H1 (cell line): ENCODE measurements at regions not wholly inside any gene's neighbourhood (a gene's known extent, or its start where the extent isn't known, plus 50 kb on each side); places are given as distances from the start of the nearest gene placed in this dataset.

Experiments used
- CTCF ChIA-PET: fragments of 300-600 bp; sonication (Branson Sonifier 250); formaldehyde crosslinking; loops from one replicate; lab custom pipeline; 2021; ENCODE audit not compliant: partially characterized antibody; lab: Charles Lee
- POLR2A ChIA-PET: fragments of 300-600 bp; sonication (Branson Sonifier 250); formaldehyde crosslinking; loops from one replicate; lab custom pipeline; 2021; ENCODE audit warnings: inconsistent platforms; ENCODE audit not compliant: partially characterized antibody; lab: Charles Lee
- DNase-seq, 2 experiments: peaks; one replicate each; pipeline versions ENCODE4 v3.0.0 to v3.0.0-alpha.2; 2010 to 2022; ENCODE audit warnings: low spot score in 2 of 2, low read depth in 1 of 2, mixed read lengths in 1 of 2
- FAIRE-seq: peaks from 2 replicates; lab custom pipeline; 2011; peaks lifted over from hg19 to GRCh38; lab: Jason Lieb, UNC
- H2AFZ ChIP-seq: 2 replicates; pipeline ENCODE4 v1.8.1; 2012; ENCODE audit warnings: low read length, inconsistent platforms
- H2AK5ac ChIP-seq: 2 replicates; pipeline ENCODE4 v1.6.1; 2013; ENCODE audit warnings: low read depth, low read length
- H2BK120ac ChIP-seq: replicated peaks from 2 replicates; pipeline ENCODE3; 2013; ENCODE audit warnings: low read depth, low read length, inconsistent platforms
- H2BK12ac ChIP-seq: 2 replicates; pipeline ENCODE4 v1.6.1; 2013; ENCODE audit warnings: low read depth, low read length
- H2BK15ac ChIP-seq: 2 replicates; pipeline ENCODE4 v1.6.1; 2013; ENCODE audit warnings: low read length
- H2BK20ac ChIP-seq: 2 replicates; pipeline ENCODE4 v1.6.1; 2013; ENCODE audit warnings: low read length
- H2BK5ac ChIP-seq: 2 replicates; pipeline ENCODE4 v1.6.1; 2013; ENCODE audit warnings: low read depth, low read length
- H3K14ac ChIP-seq: 2 replicates; pipeline ENCODE4 v1.6.1; 2013; ENCODE audit warnings: inconsistent platforms; ENCODE audit not compliant: insufficient read length
- H3K18ac ChIP-seq: 2 replicates; pipeline ENCODE4 v1.6.1; 2013; ENCODE audit warnings: low read length; ENCODE audit errors: extremely low read depth
- H3K23ac ChIP-seq: 2 replicates; pipeline ENCODE4 v1.6.1; 2013; ENCODE audit warnings: inconsistent platforms; ENCODE audit not compliant: insufficient read length
- H3K23me2 ChIP-seq: 2 replicates; pipeline ENCODE4 v1.6.1; 2013; ENCODE audit warnings: low read depth, low read length
- H3K27ac ChIP-seq: 2 replicates; pipeline ENCODE4 v1.6.1; 2011; ENCODE audit warnings: low read depth, low read length, inconsistent platforms
- H3K27me3 ChIP-seq, 4 experiments: replicated peaks in 1 of 4; 1 replicate in 1 of 4; 2 replicates in 3 of 4; pipeline versions ENCODE4 v1.6.1 to v1.8.1; 2011 to 2013; ENCODE audit warnings: low read length in 3 of 4, mild to moderate bottlenecking in 3 of 4, inconsistent platforms in 2 of 4, mixed read lengths in 2 of 4, moderate library complexity in 1 of 4; ENCODE audit not compliant: control insufficient read depth in 3 of 4, insufficient read depth in 3 of 4; ENCODE audit errors: extremely low read depth in 1 of 4
- H3K36me3 ChIP-seq, 4 experiments: 2 replicates each; pipeline versions ENCODE4 v1.6.1 to v1.8.1; 2011 to 2013; ENCODE audit warnings: mild to moderate bottlenecking in 4 of 4, low read length in 3 of 4, moderate library complexity in 2 of 4, control low read depth in 1 of 4, inconsistent platforms in 1 of 4; ENCODE audit not compliant: insufficient read depth in 4 of 4, control insufficient read depth in 2 of 4
- H3K4ac ChIP-seq: replicated peaks from 2 replicates; pipeline ENCODE3; 2013; ENCODE audit warnings: low read length, low read depth, mixed read lengths, inconsistent platforms; ENCODE audit not compliant: insufficient read length
- H3K4me1 ChIP-seq, 4 experiments: replicated peaks in 1 of 4; 1 replicate in 1 of 4; 2 replicates in 3 of 4; pipeline versions ENCODE4 v1.6.1 to v1.8.1; 2011 to 2013; ENCODE audit warnings: low read length in 3 of 4, inconsistent platforms in 2 of 4, mixed read lengths in 1 of 4; ENCODE audit not compliant: insufficient read depth in 4 of 4, control insufficient read depth in 3 of 4
- H3K4me2 ChIP-seq, 2 experiments: 2 replicates each; pipeline versions ENCODE4 v1.6.1 to v1.8.1; 2011 to 2013; ENCODE audit warnings: low read depth in 2 of 2, low read length in 2 of 2, control low read depth in 1 of 2, inconsistent platforms in 1 of 2, mild to moderate bottlenecking in 1 of 2; ENCODE audit not compliant: insufficient read depth in 1 of 2
- H3K4me3 ChIP-seq, 4 experiments: fragments of 200-600, 300-600 bp in 1 of 4; sonication (generic), shearing (Covaris generic), sonication (Bioruptor Twin) in 1 of 4; 2 replicates each; pipeline versions ENCODE4 v1.5.1 to v1.8.1; 2011 to 2016; ENCODE audit warnings: low read length in 4 of 4, low read depth in 3 of 4, control low read depth in 2 of 4, inconsistent platforms in 2 of 4, mild to moderate bottlenecking in 2 of 4, mixed read lengths in 1 of 4, moderate library complexity in 1 of 4; ENCODE audit not compliant: insufficient read depth in 2 of 4; ENCODE audit errors: extremely low read depth in 1 of 4
- H3K56ac ChIP-seq: replicated peaks from 2 replicates; pipeline ENCODE3; 2013; ENCODE audit warnings: low read depth, mild to moderate bottlenecking, mixed read lengths, low read length, inconsistent platforms; ENCODE audit not compliant: insufficient read length
- H3K79me1 ChIP-seq: 2 replicates; pipeline ENCODE4 v1.6.1; 2013; ENCODE audit warnings: low read depth, low read length, control low read depth
- H3K79me2 ChIP-seq, 2 experiments: 2 replicates each; pipeline versions ENCODE4 v1.6.1 to v1.8.1; 2012 to 2013; ENCODE audit warnings: low read length in 2 of 2, mild to moderate bottlenecking in 2 of 2, inconsistent platforms in 1 of 2; ENCODE audit not compliant: insufficient read depth in 2 of 2, control insufficient read depth in 1 of 2
- H3K9ac ChIP-seq, 4 experiments: replicated peaks in 1 of 4; 1 replicate in 1 of 4; 2 replicates in 3 of 4; pipeline versions ENCODE4 v1.6.1 to v1.8.1; 2011 to 2013; ENCODE audit warnings: low read depth in 3 of 4, low read length in 3 of 4, control low read depth in 2 of 4, mild to moderate bottlenecking in 2 of 4, moderate library complexity in 2 of 4, inconsistent platforms in 1 of 4; ENCODE audit errors: extremely low read depth in 1 of 4
- H3K9me3 ChIP-seq, 2 experiments: 2 replicates each; pipeline versions ENCODE4 v1.6.1 to v1.8.1; 2012 to 2013; ENCODE audit warnings: mild to moderate bottlenecking in 2 of 2, moderate library complexity in 2 of 2, control low read depth in 1 of 2, inconsistent platforms in 1 of 2, low read depth in 1 of 2, low read length in 1 of 2, mixed read lengths in 1 of 2; ENCODE audit not compliant: insufficient read depth in 2 of 2
- H4K20me1 ChIP-seq, 2 experiments: replicated peaks in 1 of 2; 2 replicates each; pipeline versions ENCODE3 to v1.8.1; 2011 to 2013; ENCODE audit warnings: inconsistent platforms in 2 of 2, low read length in 2 of 2, mild to moderate bottlenecking in 1 of 2; ENCODE audit not compliant: insufficient read depth in 2 of 2, control insufficient read depth in 1 of 2
- H4K5ac ChIP-seq: 2 replicates; pipeline ENCODE4 v1.6.1; 2013; ENCODE audit warnings: low read length, low read depth, mixed read lengths, inconsistent platforms; ENCODE audit not compliant: insufficient read length
- H4K8ac ChIP-seq: 2 replicates; pipeline ENCODE4 v1.8.0; 2013; ENCODE audit warnings: mild to moderate bottlenecking, moderate library complexity, low read length, inconsistent platforms; ENCODE audit not compliant: insufficient read depth; ENCODE audit errors: extremely low read depth
- H4K91ac ChIP-seq: replicated peaks from 2 replicates; pipeline ENCODE3; 2013; ENCODE audit warnings: low read length, mixed read lengths, inconsistent platforms; ENCODE audit not compliant: insufficient read length
- CHD2 ChIP-seq: IDR thresholded peaks from 2 replicates; pipeline ENCODE4 v1.6.1; 2012; ENCODE audit warnings: low read length, improper control_type of control experiment
- EP300 ChIP-seq, 2 experiments: IDR thresholded peaks; 1 replicate in 1 of 2; 2 replicates in 1 of 2; pipeline ENCODE4 v1.6.1; 2011 to 2012; ENCODE audit warnings: low read depth in 2 of 2, low read length in 2 of 2, mild to moderate bottlenecking in 2 of 2, borderline replicate concordance in 1 of 2, inconsistent platforms in 1 of 2, moderate library complexity in 1 of 2
- EZH2 ChIP-seq: fragments of 200-600 bp; sonication (generic); IDR thresholded peaks from 2 replicates; pipeline ENCODE4 v1.7.1; 2012; ENCODE audit warnings: low read depth, mild to moderate bottlenecking, moderate library complexity, low read length, inconsistent platforms; ENCODE audit not compliant: severe bottlenecking
- HDAC2 ChIP-seq, 2 experiments: fragments of 300-600 bp in 1 of 2; sonication (generic) in 1 of 2; IDR thresholded peaks; 2 replicates each; pipeline ENCODE4 v1.6.1; 2011 to 2012; ENCODE audit warnings: low read depth in 2 of 2, low read length in 2 of 2, mild to moderate bottlenecking in 2 of 2, moderate library complexity in 2 of 2, borderline replicate concordance in 1 of 2, inconsistent platforms in 1 of 2
- RAD21 ChIP-seq, 2 experiments: IDR thresholded peaks in 1 of 2; conservative IDR thresholded peaks in 1 of 2; 2 replicates each; pipeline ENCODE4 v1.6.1; 2011; ENCODE audit warnings: low read depth in 2 of 2, low read length in 2 of 2, improper control_type of control experiment in 1 of 2, inconsistent platforms in 1 of 2, mild to moderate bottlenecking in 1 of 2, moderate library complexity in 1 of 2
- RFX5 ChIP-seq: IDR thresholded peaks from 2 replicates; pipeline ENCODE4 v1.6.1; 2011; ENCODE audit warnings: low read depth, low read length, improper control_type of control experiment, borderline replicate concordance
- RXRA ChIP-seq: IDR thresholded peaks from 2 replicates; pipeline ENCODE4 v1.6.1; 2011; ENCODE audit warnings: low read depth, mild to moderate bottlenecking, low read length, moderate library complexity; ENCODE audit not compliant: insufficient read depth
- TAF7 ChIP-seq: optimal IDR thresholded peaks from 2 replicates; pipeline ENCODE3; 2011; ENCODE audit warnings: low read depth, mild to moderate bottlenecking, inconsistent platforms, low read length, moderate library complexity, borderline replicate concordance
- WGBS, 2 experiments: shearing (Covaris generic) in 1 of 2; methylation state at CpG; one replicate each; pipeline versions ENCODE4 v1.1.6 to v1.1.7; 2013 to 2015; ENCODE audit warnings: low lambda C conversion rate in 2 of 2, mixed read lengths in 2 of 2, inconsistent platforms in 1 of 2, low coverage in 1 of 2, missing lambda C conversion rate in 1 of 2; ENCODE audit not compliant: insufficient replicate concordance in 2 of 2, insufficient coverage in 1 of 2, insufficient read length in 1 of 2; ENCODE audit errors: extremely low coverage in 1 of 2, missing lambda C conversion rate in 1 of 2; 5-methylcytosine and 5-hydroxymethylcytosine counted together
- TF ChIP-seq, protein P1 (sequence below): IDR thresholded peaks from 2 replicates; pipeline ENCODE4 v1.6.1; 2011; ENCODE audit warnings: low read depth, mild to moderate bottlenecking, low read length; ENCODE audit not compliant: insufficient read depth
- TF ChIP-seq, protein P2 (sequence below), 3 experiments: IDR thresholded peaks; 1 replicate in 2 of 3; 2 replicates in 1 of 3; pipeline versions ENCODE4 v1.5.1 to v1.6.1; 2011; ENCODE audit warnings: low read length in 3 of 3, mild to moderate bottlenecking in 3 of 3, inconsistent platforms in 2 of 3, low read depth in 1 of 3, moderate library complexity in 1 of 3; ENCODE audit not compliant: insufficient read depth in 1 of 3; ENCODE audit errors: control extremely low read depth in 1 of 3

DNA sequence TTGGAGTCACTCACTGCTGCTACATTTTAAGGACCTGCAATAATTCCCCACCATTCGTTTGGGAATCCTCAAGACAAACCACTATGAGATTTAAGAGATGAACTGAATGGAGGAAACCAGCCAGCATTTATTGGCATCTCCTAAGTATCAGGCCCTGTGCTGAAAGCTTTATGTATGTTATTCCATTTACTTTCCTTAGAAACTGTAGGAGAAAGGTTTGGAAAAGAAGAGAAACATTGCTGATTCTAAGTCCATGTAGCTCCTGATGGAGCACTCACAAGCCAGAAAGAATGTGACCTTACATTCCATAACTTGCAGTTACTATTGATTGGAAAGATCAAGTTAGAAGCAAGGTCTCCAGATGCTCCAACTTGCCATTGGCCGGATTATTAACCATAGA lies 267.4 kb downstream of the GAS1 start:
- no peak overlapping the region for H3K4me2 ChIP-seq
- no peak overlapping the region for H3K18ac ChIP-seq
- H3K56ac ChIP-seq = no peak overlapping the region
- no peaks in the 10 kb centered on the region for H3K4me1 ChIP-seq
- no peaks in the 10 kb centered on the region for H3K9me3 ChIP-seq
- H4K20me1 ChIP-seq = no peaks in the 10 kb centered on the region
- H3K27me3 ChIP-seq = no peaks in the 10 kb centered on the region
- no peak overlapping the region for H2AFZ ChIP-seq
- no peak for FAIRE-seq
- no peaks in the 10 kb centered on the region for H3K36me3 ChIP-seq
- no peak overlapping the region for H2BK5ac ChIP-seq
- no peak overlapping the region for H3K23ac ChIP-seq
- no peak overlapping the region for H4K91ac ChIP-seq
- H4K8ac ChIP-seq = no peak overlapping the region
- no peaks in the 10 kb centered on the region for H3K79me1 ChIP-seq
- H3K14ac ChIP-seq = no peak overlapping the region
- no peak overlapping the region for H2BK120ac ChIP-seq
- no peaks in the 10 kb centered on the region for H3K23me2 ChIP-seq
- no peaks in the 10 kb centered on the region for H3K79me2 ChIP-seq
- ChIA-PET CTCF (interaction anchor here (1.0 to 1.4 kb wide), 2 partner anchors 17 to 122 kb away, joined by 3 read pairs; no protein-coding TSS in a partner anchor), POLR2A (no interaction called here)
- H2AK5ac ChIP-seq = no peak overlapping the region
- WGBS, 2 experiments = 88% methylated on average over 2 of the region's 2 CpGs; no CpG with 5 or more reads in 1 of the 2 experiments
- no peak overlapping the region for H3K9ac ChIP-seq
- H2BK15ac ChIP-seq = no peak overlapping the region
- H2BK20ac ChIP-seq = no peak overlapping the region
- no peak for DNase-seq
- no peak overlapping the region for H2BK12ac ChIP-seq
- H3K4me3 ChIP-seq = no peak overlapping the region
- no peak overlapping the region for H4K5ac ChIP-seq
- H3K27ac ChIP-seq = no peak overlapping the region
- H3K4ac ChIP-seq = no peak overlapping the region
- TF ChIP-seq, protein P1, sequence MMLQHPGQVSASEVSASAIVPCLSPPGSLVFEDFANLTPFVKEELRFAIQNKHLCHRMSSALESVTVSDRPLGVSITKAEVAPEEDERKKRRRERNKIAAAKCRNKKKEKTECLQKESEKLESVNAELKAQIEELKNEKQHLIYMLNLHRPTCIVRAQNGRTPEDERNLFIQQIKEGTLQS = no peak
- TF ChIP-seq RFX5 = no peak
- no peak for TF ChIP-seq TAF7
- TF ChIP-seq, protein P2, sequence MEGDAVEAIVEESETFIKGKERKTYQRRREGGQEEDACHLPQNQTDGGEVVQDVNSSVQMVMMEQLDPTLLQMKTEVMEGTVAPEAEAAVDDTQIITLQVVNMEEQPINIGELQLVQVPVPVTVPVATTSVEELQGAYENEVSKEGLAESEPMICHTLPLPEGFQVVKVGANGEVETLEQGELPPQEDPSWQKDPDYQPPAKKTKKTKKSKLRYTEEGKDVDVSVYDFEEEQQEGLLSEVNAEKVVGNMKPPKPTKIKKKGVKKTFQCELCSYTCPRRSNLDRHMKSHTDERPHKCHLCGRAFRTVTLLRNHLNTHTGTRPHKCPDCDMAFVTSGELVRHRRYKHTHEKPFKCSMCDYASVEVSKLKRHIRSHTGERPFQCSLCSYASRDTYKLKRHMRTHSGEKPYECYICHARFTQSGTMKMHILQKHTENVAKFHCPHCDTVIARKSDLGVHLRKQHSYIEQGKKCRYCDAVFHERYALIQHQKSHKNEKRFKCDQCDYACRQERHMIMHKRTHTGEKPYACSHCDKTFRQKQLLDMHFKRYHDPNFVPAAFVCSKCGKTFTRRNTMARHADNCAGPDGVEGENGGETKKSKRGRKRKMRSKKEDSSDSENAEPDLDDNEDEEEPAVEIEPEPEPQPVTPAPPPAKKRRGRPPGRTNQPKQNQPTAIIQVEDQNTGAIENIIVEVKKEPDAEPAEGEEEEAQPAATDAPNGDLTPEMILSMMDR (IDR thresholded peaks at IDR 0.05; ENCODE audit: control extremely low read depth in 1 of 3, insufficient read depth in 1 of 3, low read depth in 1 of 3, low read length in 3 of 3) = no peak
- no peak for TF ChIP-seq EP300 (IDR thresholded peaks at IDR 0.05; ENCODE audit: borderline replicate concordance in 1 of 2, low read depth in 2 of 2, low read length in 2 of 2)
- no peak for TF ChIP-seq EZH2
- no peak for TF ChIP-seq RXRA
- TF ChIP-seq HDAC2 (IDR thresholded peaks at IDR 0.05; ENCODE audit: borderline replicate concordance in 1 of 2, low read depth in 2 of 2, low read length in 2 of 2) = no peak
- no peak for TF ChIP-seq RAD21 (IDR thresholded peaks at IDR 0.05 in 1 of 2, conservative IDR thresholded peaks at IDR 0.05 in 1 of 2; ENCODE audit: low read depth in 2 of 2, low read length in 2 of 2)
- TF ChIP-seq CHD2 = no peak
